ENCODE measurements at regions not wholly inside any gene's neighbourhood (a gene's known extent, or its start where the extent isn't known, plus 50 kb on each side); places are given as distances from the start of the nearest gene placed in this dataset.

GRCh38 chr2:183718246-183718645 is 594.0 kb downstream of the NUP35 start:
- no peaks in the 10 kb centered on the region for H3K36me3 ChIP-seq (ENCODE audit: insufficient read depth, low read length)
- no peak overlapping the region for H3K4me3 ChIP-seq (ENCODE audit: low read length)
- no peak overlapping the region for H3K9ac ChIP-seq (ENCODE audit: low read length)
- no peak overlapping the region for H2AFZ ChIP-seq (ENCODE audit: low read depth, low read length)
- H3K9me3 ChIP-seq (ENCODE audit: low read length) = no peaks in the 10 kb centered on the region
- no peak overlapping the region for H3K4me2 ChIP-seq (ENCODE audit: low read length)
- no peaks in the 10 kb centered on the region for H3K79me2 ChIP-seq (replicated peaks; ENCODE audit: insufficient read depth, low read length)
- no peak overlapping the region for H3K27ac ChIP-seq (ENCODE audit: low read length)
- no peaks in the 10 kb centered on the region for H3K9me2 ChIP-seq (ENCODE audit: insufficient read depth, low read length)
- TF ChIP-seq POLR2AphosphoS5 (IDR thresholded peaks at IDR 0.05) = no peak
- TF ChIP-seq, protein P1, sequence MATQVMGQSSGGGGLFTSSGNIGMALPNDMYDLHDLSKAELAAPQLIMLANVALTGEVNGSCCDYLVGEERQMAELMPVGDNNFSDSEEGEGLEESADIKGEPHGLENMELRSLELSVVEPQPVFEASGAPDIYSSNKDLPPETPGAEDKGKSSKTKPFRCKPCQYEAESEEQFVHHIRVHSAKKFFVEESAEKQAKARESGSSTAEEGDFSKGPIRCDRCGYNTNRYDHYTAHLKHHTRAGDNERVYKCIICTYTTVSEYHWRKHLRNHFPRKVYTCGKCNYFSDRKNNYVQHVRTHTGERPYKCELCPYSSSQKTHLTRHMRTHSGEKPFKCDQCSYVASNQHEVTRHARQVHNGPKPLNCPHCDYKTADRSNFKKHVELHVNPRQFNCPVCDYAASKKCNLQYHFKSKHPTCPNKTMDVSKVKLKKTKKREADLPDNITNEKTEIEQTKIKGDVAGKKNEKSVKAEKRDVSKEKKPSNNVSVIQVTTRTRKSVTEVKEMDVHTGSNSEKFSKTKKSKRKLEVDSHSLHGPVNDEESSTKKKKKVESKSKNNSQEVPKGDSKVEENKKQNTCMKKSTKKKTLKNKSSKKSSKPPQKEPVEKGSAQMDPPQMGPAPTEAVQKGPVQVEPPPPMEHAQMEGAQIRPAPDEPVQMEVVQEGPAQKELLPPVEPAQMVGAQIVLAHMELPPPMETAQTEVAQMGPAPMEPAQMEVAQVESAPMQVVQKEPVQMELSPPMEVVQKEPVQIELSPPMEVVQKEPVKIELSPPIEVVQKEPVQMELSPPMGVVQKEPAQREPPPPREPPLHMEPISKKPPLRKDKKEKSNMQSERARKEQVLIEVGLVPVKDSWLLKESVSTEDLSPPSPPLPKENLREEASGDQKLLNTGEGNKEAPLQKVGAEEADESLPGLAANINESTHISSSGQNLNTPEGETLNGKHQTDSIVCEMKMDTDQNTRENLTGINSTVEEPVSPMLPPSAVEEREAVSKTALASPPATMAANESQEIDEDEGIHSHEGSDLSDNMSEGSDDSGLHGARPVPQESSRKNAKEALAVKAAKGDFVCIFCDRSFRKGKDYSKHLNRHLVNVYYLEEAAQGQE (IDR thresholded peaks at IDR 0.05; ENCODE audit: borderline replicate concordance) = no peak
- TF ChIP-seq TAF1 (IDR thresholded peaks at IDR 0.05; ENCODE audit: low read depth) = no peak
- no peak for TF ChIP-seq MXI1 (conservative IDR thresholded peaks at IDR 0.05; ENCODE audit: poor library complexity, severe bottlenecking)
- H3F3A ChIP-seq (ENCODE audit: insufficient read depth, low read length, poor library complexity, severe bottlenecking) = no peaks in the 10 kb centered on the region
- no peaks in the 10 kb centered on the region for H4K20me1 ChIP-seq (ENCODE audit: insufficient read depth)
- no peaks in the 10 kb centered on the region for H3K27me3 ChIP-seq (ENCODE audit: insufficient read depth, low read depth, low read length)

DNA sequence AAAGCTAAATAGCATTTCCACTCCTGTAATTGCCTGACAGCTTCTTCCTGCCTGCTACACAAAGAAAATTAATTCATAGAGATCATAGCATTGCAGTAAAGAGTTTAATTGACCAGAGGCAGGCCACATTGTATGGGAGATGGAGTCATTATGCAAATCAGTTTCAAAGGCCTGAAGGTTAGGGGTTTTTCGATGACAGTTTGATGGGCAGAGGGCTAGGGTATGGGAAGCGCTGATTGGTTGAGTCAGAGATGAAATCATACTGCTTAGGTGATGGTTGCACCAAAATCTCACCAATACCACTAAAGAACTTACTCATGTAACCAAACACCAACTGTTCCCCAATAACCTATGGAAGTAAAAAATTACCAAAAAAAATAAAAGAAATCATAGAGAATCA is 599.0 kb downstream of the NUP35 start:
- Histone ChIP-seq H3K4me2 (ENCODE audit: low read length) (no peak overlapping the region), H3K9me2 (ENCODE audit: insufficient read depth, low read length) (no peaks in the 10 kb centered on the region), H3K27me3 (ENCODE audit: insufficient read depth, low read depth, low read length) (no peaks in the 10 kb centered on the region), H3K9ac (ENCODE audit: low read length) (no peak overlapping the region), H3K79me2 (replicated peaks; ENCODE audit: insufficient read depth, low read length) (no peaks in the 10 kb centered on the region), H3K4me3 (ENCODE audit: low read length) (no peak overlapping the region), H3K36me3 (ENCODE audit: insufficient read depth, low read length) (no peaks in the 10 kb centered on the region), H3K9me3 (ENCODE audit: low read length) (no peaks in the 10 kb centered on the region), H2AFZ (ENCODE audit: low read depth, low read length) (no peak overlapping the region), H3K27ac (ENCODE audit: low read length) (no peak overlapping the region), H3F3A (ENCODE audit: insufficient read depth, low read length, poor library complexity, severe bottlenecking) (no peaks in the 10 kb centered on the region), H4K20me1 (ENCODE audit: insufficient read depth) (no peaks in the 10 kb centered on the region)
- TF ChIP-seq SMC3 (conservative IDR thresholded peaks at IDR 0.05; ENCODE audit: poor library complexity) (no peak), MXI1 (conservative IDR thresholded peaks at IDR 0.05; ENCODE audit: poor library complexity, severe bottlenecking) (no peak), EP300 (conservative IDR thresholded peaks at IDR 0.05; ENCODE audit: poor library complexity, severe bottlenecking) (no peak), POLR2AphosphoS5 (IDR thresholded peaks at IDR 0.05) (no peak), TAF1 (IDR thresholded peaks at IDR 0.05; ENCODE audit: low read depth) (no peak), RAD21 (conservative IDR thresholded peaks at IDR 0.05) (no peak), EZH2 (IDR thresholded peaks at IDR 0.05; ENCODE audit: borderline replicate concordance, insufficient read depth, low read length, poor library complexity, severe bottlenecking) (no peak)
- TF ChIP-seq, protein P2, sequence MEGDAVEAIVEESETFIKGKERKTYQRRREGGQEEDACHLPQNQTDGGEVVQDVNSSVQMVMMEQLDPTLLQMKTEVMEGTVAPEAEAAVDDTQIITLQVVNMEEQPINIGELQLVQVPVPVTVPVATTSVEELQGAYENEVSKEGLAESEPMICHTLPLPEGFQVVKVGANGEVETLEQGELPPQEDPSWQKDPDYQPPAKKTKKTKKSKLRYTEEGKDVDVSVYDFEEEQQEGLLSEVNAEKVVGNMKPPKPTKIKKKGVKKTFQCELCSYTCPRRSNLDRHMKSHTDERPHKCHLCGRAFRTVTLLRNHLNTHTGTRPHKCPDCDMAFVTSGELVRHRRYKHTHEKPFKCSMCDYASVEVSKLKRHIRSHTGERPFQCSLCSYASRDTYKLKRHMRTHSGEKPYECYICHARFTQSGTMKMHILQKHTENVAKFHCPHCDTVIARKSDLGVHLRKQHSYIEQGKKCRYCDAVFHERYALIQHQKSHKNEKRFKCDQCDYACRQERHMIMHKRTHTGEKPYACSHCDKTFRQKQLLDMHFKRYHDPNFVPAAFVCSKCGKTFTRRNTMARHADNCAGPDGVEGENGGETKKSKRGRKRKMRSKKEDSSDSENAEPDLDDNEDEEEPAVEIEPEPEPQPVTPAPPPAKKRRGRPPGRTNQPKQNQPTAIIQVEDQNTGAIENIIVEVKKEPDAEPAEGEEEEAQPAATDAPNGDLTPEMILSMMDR (IDR thresholded peaks at IDR 0.05; ENCODE audit: poor library complexity, severe bottlenecking) = no peak
- TF ChIP-seq, protein P1 (IDR thresholded peaks at IDR 0.05; ENCODE audit: borderline replicate concordance) = no peak
